A673 (cell line): ENCODE measurements at regions not wholly inside any gene's neighbourhood (a gene's known extent, or its start where the extent isn't known, plus 50 kb on each side); places are given as distances from the start of the nearest gene placed in this dataset.

Experiments used
- BruUV-seq: library from RNA; stranded (reverse); fragments of 400-500 nt; replicated peaks from 2 replicates; lab custom pipeline; 2021; lab: Mats Ljungman, UMichigan
- CTCF ChIA-PET: fragments of 300-600 bp; sonication (Branson Sonifier 250); formaldehyde crosslinking; loops from one replicate; lab custom pipeline; 2022; ENCODE audit warnings: antibody characterized with exemption; lab: Charles Lee
- POLR2A ChIA-PET: fragments of 300-600 bp; sonication (Branson Sonifier 250); formaldehyde crosslinking; loops from one replicate; lab custom pipeline; 2022; ENCODE audit warnings: antibody characterized with exemption; ENCODE audit not compliant: low non-redundant PET; lab: Charles Lee
- DNase-seq: peaks from one replicate; pipeline ENCODE4 v3.0.0-alpha.2; 2015; ENCODE audit warnings: low spot score
- H3K27ac ChIP-seq: fragments of 200-600 bp; sonication (generic); 2 replicates; pipeline ENCODE4 v1.5.1; 2016; ENCODE audit warnings: mixed run types, low read depth, mild to moderate bottlenecking, mixed read lengths, antibody characterized with exemption, low read length; ENCODE audit not compliant: poor library complexity, severe bottlenecking
- H3K27me3 ChIP-seq: fragments of 200-600 bp; sonication (generic); replicated peaks from 2 replicates; pipeline ENCODE4 v1.6.1; 2017; ENCODE audit warnings: mixed run types, low read depth, mild to moderate bottlenecking, mixed read lengths, antibody characterized with exemption, low read length; ENCODE audit not compliant: insufficient read depth, poor library complexity
- H3K36me3 ChIP-seq: fragments of 200-600 bp; sonication (generic); 2 replicates; pipeline ENCODE4 v1.6.1; 2016; ENCODE audit warnings: mixed run types, mild to moderate bottlenecking, mixed read lengths, antibody characterized with exemption, low read length; ENCODE audit not compliant: insufficient read depth, poor library complexity, severe bottlenecking
- H3K4me1 ChIP-seq: fragments of 200-600 bp; sonication (generic); 2 replicates; pipeline ENCODE4 v1.6.1; 2017; ENCODE audit warnings: mixed run types, mild to moderate bottlenecking, mixed read lengths, antibody characterized with exemption, low read length; ENCODE audit not compliant: insufficient read depth, poor library complexity, severe bottlenecking
- H3K4me3 ChIP-seq: fragments of 200-600 bp; sonication (generic); 2 replicates; pipeline ENCODE4 v1.5.1; 2016; ENCODE audit warnings: low read depth, mixed run types, mild to moderate bottlenecking, mixed read lengths, low read length; ENCODE audit not compliant: poor library complexity, severe bottlenecking
- H3K9me3 ChIP-seq: fragments of 200-600 bp; sonication (generic); 2 replicates; pipeline ENCODE4 v1.6.1; 2016; ENCODE audit warnings: mixed run types, low read depth, mild to moderate bottlenecking, mixed read lengths, antibody characterized with exemption, low read length; ENCODE audit not compliant: poor library complexity, severe bottlenecking
- CTCF ChIP-seq: fragments of 300-800, 200-600 bp; sonication (generic); conservative IDR thresholded peaks from 2 replicates; pipeline ENCODE4 v1.5.1; 2017; ENCODE audit warnings: low read depth, mild to moderate bottlenecking, antibody characterized with exemption, low read length, moderate library complexity, mixed read lengths
- EZH2 ChIP-seq: fragments of 200-600 bp; sonication (generic); IDR thresholded peaks from 2 replicates; pipeline ENCODE4 v1.6.1; 2017; ENCODE audit warnings: borderline replicate concordance, low read depth, mild to moderate bottlenecking, mixed read lengths, antibody characterized with exemption, low read length; ENCODE audit not compliant: poor library complexity, severe bottlenecking
- intact Hi-C: fragments of 100-400 bp; cut with micrococcal nuclease; formaldehyde crosslinking; loops from one replicate; pipeline ENCODE4 v1.10.0; 2022; ENCODE audit not compliant: unreplicated experiment

GRCh38 chr14:39626589-39627576 lies 194.7 kb upstream of the FBXO33 start:
- H3K9me3 ChIP-seq = no peaks in the 10 kb centered on the region
- CTCF ChIA-PET = no interaction called here
- no TSS peak for BruUV-seq
- no peaks in the 10 kb centered on the region for H3K4me1 ChIP-seq
- no peaks in the 10 kb centered on the region for H3K27me3 ChIP-seq
- TF ChIP-seq CTCF (no peak), EZH2 (no peak)
- H3K36me3 ChIP-seq = no peaks in the 10 kb centered on the region
- no peak for DNase-seq
- POLR2A ChIA-PET = no interaction called here
- no peak overlapping the region for H3K27ac ChIP-seq
- intact Hi-C loops = no loop called here
- H3K4me3 ChIP-seq = no peak overlapping the region

DNA sequence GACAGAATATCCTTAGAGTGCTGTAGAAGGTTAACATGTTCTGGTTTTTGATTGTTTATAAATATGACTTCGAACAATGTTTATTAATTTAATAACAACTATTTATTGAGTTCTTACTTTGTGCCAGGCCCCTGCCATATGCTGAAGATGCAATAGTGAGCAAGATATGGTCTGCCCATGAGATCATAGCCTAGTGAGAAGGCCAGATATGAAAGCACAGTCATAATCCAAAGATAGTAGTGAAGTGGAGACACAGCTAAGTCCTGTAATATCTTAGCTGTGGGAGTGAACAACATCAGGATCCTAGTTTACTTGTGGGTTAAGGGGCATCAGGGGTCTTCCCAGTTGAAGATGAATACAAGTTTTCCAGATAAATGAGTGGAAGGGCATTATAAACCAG lies 189.4 kb upstream of the FBXO33 start:
- intact Hi-C loops = no loop called here
- no peaks in the 10 kb centered on the region for H3K27me3 ChIP-seq
- BruUV-seq = no TSS peak
- CTCF ChIA-PET = no interaction called here
- no peak overlapping the region for H3K4me3 ChIP-seq
- H3K36me3 ChIP-seq = no peaks in the 10 kb centered on the region
- no peak overlapping the region for H3K27ac ChIP-seq
- H3K9me3 ChIP-seq = no peaks in the 10 kb centered on the region
- TF ChIP-seq CTCF = no peak
- TF ChIP-seq EZH2 = no peak
- no peak for DNase-seq
- no peaks in the 10 kb centered on the region for H3K4me1 ChIP-seq
- POLR2A ChIA-PET = no interaction called here

DNA sequence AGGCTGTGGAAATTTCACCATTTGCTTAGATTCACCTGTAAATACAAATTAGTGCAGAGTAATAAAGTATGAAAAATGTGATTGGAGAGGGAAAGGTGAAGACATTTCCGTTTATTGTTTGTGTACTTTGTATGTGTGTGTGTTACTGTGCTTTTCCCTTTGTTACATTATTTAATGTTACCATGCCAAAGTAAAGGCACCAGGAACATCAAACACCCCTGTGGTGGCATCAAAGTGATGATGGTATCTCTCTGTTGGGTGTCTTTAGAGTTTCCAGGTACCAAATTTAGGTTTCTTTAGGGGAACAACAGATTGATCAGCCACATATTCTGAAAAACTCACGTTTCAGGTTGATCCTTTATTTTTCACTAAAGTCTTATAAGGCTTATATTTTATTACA lies 189.0 kb upstream of the FBXO33 start:
- Histone ChIP-seq H3K36me3 (no peaks in the 10 kb centered on the region), H3K27ac (no peak overlapping the region), H3K4me3 (no peak overlapping the region), H3K27me3 (no peaks in the 10 kb centered on the region), H3K9me3 (no peaks in the 10 kb centered on the region), H3K4me1 (no peaks in the 10 kb centered on the region)
- ChIA-PET CTCF (no interaction called here), POLR2A (no interaction called here)
- no peak for DNase-seq
- TF ChIP-seq CTCF (no peak), EZH2 (no peak)
- BruUV-seq = no TSS peak
- intact Hi-C loops = no loop called here
